Stomach (tissue), 8 donors: ENCODE measurements at regions not wholly inside any gene's neighbourhood (a gene's known extent, or its start where the extent isn't known, plus 50 kb on each side); places are given as distances from the start of the nearest gene placed in this dataset.

ENCODE experiments used
- DNase-seq, 2 donors: peaks; one replicate each; pipeline versions ENCODE4 v3.0.0 to v3.0.0-alpha.2; 2013 to 2019
- H3K27ac ChIP-seq, 5 donors: fragments of 200-600 bp in 4 of 5; sonication (generic) in 4 of 5; one replicate each; pipeline ENCODE4 v1.5.1; 2013 to 2019; ENCODE audit warnings: mild to moderate bottlenecking in 1 of 5, moderate library complexity in 1 of 5
- H3K27me3 ChIP-seq, 3 donors: fragments of 200-600 bp; sonication (generic); one replicate each; pipeline ENCODE4 v1.5.1; 2017 to 2019; ENCODE audit warnings: mixed run types in 1 of 3
- H3K36me3 ChIP-seq, 4 donors: fragments of 200-600 bp; sonication (generic); 1 replicate in 3 of 4; 2 replicates in 1 of 4; pipeline ENCODE4 v1.5.1; 2016 to 2019
- H3K4me1 ChIP-seq, 4 donors: fragments of 200-600 bp; sonication (generic); one replicate each; pipeline ENCODE4 v1.5.1; 2016 to 2019
- H3K4me3 ChIP-seq, 4 donors: fragments of 200-600 bp; sonication (generic) in 3 of 4; one replicate each; pipeline ENCODE4 v1.5.1; 2016 to 2019; ENCODE audit warnings: mild to moderate bottlenecking in 1 of 4
- H3K9me3 ChIP-seq, 4 donors: fragments of 200-600 bp; sonication (generic); one replicate each; pipeline ENCODE4 v1.5.1; 2016 to 2019
- EP300 ChIP-seq: sonication (generic); formaldehyde crosslinking; IDR thresholded peaks from one replicate; pipeline ENCODE4 v1.6.1; 2017; ENCODE audit warnings: antibody characterized with exemption
- POLR2A ChIP-seq, 4 donors: fragments of 450-650 bp; IDR thresholded peaks; one replicate each; pipeline ENCODE4 v1.6.1; 2016; ENCODE audit warnings: antibody characterized with exemption in 4 of 4, control low read depth in 2 of 4, mild to moderate bottlenecking in 1 of 4, moderate library complexity in 1 of 4
- POLR2AphosphoS5 ChIP-seq, 3 donors: sonication (generic); formaldehyde crosslinking; IDR thresholded peaks; one replicate each; pipeline ENCODE4 v1.6.1; 2016; ENCODE audit warnings: antibody characterized with exemption in 3 of 3
- WGBS, 5 donors: extraction: QIAGEN DNeasy Blood & Tissue Kit in 3 of 5; methylation state at CpG; one replicate each; pipeline versions ENCODE4 v1.1.5 to v1.1.7; 2013 to 2018; 5-methylcytosine and 5-hydroxymethylcytosine counted together
- intact Hi-C: fragments of 100-400 bp; cut with DNase I; formaldehyde crosslinking; loops from one replicate; pipeline ENCODE4 v1.15.1; 2023; ENCODE audit warnings: low total_unique reads
- TF ChIP-seq, protein P1 (sequence below), 7 experiments: fragments of 450-650 bp in 4 of 7; fragments of 200-600 bp in 3 of 7; sonication (generic) in 3 of 7; IDR thresholded peaks; one replicate each; pipeline ENCODE4 v1.5.1; 2016 to 2019; ENCODE audit warnings: antibody characterized with exemption in 7 of 7, control low read depth in 2 of 7, mild to moderate bottlenecking in 1 of 7
- donor health status: healthy with polysubstance abuse.
- donor health status: Bipolar disorder and iron deficiency.
- donor health status: healthy.

DNA sequence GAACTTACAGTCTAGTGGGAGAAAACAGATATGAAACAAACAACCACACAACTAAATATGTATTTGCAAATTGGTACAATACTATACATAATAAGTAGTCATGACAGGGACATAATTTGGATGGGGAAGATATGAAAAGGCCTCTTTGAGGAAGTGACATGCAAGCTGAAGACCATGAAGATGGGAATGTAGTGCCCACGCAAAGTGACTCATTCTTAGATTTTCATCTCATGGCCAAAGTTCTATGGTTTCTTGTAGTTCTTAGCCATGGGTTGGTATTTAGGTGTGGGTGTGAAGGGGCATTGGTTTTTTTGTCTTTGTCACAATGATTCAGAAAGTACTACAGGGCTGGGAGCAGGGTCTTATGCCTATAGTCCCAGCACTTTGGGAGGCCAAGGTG is 105.4 kb upstream of the FAM78B start:
- TF ChIP-seq EP300 (no peak), POLR2AphosphoS5 (IDR thresholded peaks at IDR 0.05) (no peak), POLR2A (IDR thresholded peaks at IDR 0.05) (no peak)
- TF ChIP-seq, protein P1, sequence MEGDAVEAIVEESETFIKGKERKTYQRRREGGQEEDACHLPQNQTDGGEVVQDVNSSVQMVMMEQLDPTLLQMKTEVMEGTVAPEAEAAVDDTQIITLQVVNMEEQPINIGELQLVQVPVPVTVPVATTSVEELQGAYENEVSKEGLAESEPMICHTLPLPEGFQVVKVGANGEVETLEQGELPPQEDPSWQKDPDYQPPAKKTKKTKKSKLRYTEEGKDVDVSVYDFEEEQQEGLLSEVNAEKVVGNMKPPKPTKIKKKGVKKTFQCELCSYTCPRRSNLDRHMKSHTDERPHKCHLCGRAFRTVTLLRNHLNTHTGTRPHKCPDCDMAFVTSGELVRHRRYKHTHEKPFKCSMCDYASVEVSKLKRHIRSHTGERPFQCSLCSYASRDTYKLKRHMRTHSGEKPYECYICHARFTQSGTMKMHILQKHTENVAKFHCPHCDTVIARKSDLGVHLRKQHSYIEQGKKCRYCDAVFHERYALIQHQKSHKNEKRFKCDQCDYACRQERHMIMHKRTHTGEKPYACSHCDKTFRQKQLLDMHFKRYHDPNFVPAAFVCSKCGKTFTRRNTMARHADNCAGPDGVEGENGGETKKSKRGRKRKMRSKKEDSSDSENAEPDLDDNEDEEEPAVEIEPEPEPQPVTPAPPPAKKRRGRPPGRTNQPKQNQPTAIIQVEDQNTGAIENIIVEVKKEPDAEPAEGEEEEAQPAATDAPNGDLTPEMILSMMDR (IDR thresholded peaks at IDR 0.05): no peak
- no peak for DNase-seq
- H3K9me3 ChIP-seq: peaks cover 0 to 10% (median 3%) of the 10 kb centered on the region in 4 donors
- H3K4me3 ChIP-seq: no peak overlapping the region
- intact Hi-C loops: no loop called here
- H3K4me1 ChIP-seq: no peaks in the 10 kb centered on the region
- 87 to 100% (median 95%) methylated on average over 1 of the region's 1 CpG for WGBS, 5 donors
- H3K27me3 ChIP-seq: no peaks in the 10 kb centered on the region
- H3K27ac ChIP-seq: no peak overlapping the region
- no peaks in the 10 kb centered on the region for H3K36me3 ChIP-seq

DNA sequence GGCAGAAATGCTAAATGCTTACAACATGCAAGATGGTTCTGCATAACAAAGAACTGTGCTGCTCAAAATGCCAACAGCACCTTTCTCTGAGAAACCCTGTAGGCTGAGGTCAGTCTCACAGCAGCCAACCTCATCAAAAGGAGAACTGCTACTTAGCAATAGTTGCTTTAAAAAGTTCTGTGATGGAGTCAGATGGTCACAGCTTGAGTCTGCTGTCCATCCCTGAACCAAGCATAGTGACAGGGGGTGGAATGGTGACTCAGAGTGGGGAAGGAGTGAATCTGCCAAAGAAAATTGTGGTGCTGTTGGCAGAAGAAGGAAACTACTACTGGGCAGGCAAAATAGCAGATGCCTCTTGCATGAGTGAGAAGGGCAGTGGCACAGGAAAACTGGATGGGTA is 106.0 kb upstream of the FAM78B start:
- Histone ChIP-seq H3K27me3 (no peaks in the 10 kb centered on the region), H3K36me3 (no peaks in the 10 kb centered on the region), H3K9me3 (peaks cover 0 to 10% (median 6%) of the 10 kb centered on the region in 4 donors), H3K4me3 (no peak overlapping the region), H3K4me1 (no peaks in the 10 kb centered on the region), H3K27ac (no peak overlapping the region)
- TF ChIP-seq EP300 (no peak), POLR2AphosphoS5 (IDR thresholded peaks at IDR 0.05) (no peak), POLR2A (IDR thresholded peaks at IDR 0.05) (no peak)
- TF ChIP-seq, protein P1 (IDR thresholded peaks at IDR 0.05): no peak
- no peak for DNase-seq
- intact Hi-C loops: no loop called here

DNA sequence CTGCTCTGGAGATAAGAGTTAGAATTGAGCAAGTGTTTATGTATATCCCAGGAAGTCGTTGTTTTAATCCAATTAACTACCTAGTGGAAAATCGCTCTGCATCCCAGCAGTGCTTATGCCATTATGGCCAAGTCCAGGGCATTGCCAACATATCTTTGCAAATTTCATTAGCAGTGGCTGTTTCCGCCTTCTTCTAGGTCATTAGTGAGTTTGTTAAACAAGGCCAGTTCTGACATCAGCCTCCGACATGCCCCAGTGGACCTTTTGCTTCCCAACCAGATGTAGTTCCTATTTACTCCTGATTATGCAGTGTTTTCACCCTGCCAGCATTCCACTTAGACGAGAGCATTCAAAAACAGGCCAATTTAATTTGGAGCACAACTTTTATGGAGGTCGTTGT is 106.8 kb upstream of the FAM78B start:
- Histone ChIP-seq H3K4me1 (no peaks in the 10 kb centered on the region), H3K36me3 (no peaks in the 10 kb centered on the region), H3K27me3 (no peaks in the 10 kb centered on the region), H3K4me3 (no peak overlapping the region), H3K9me3 (peaks cover 0 to 10% (median 8%) of the 10 kb centered on the region in 4 donors), H3K27ac (no peak overlapping the region)
- intact Hi-C loops: no loop called here
- TF ChIP-seq EP300: no peak
- TF ChIP-seq, protein P1 (IDR thresholded peaks at IDR 0.05): no peak
- no peak for TF ChIP-seq POLR2A (IDR thresholded peaks at IDR 0.05)
- TF ChIP-seq POLR2AphosphoS5 (IDR thresholded peaks at IDR 0.05): no peak
- peak in 1 of 2 donors; percentile 54 for DNase-seq
- 49 to 62% (median 55%) methylated on average over 6 of the region's 6 CpGs for WGBS, 5 donors

DNA sequence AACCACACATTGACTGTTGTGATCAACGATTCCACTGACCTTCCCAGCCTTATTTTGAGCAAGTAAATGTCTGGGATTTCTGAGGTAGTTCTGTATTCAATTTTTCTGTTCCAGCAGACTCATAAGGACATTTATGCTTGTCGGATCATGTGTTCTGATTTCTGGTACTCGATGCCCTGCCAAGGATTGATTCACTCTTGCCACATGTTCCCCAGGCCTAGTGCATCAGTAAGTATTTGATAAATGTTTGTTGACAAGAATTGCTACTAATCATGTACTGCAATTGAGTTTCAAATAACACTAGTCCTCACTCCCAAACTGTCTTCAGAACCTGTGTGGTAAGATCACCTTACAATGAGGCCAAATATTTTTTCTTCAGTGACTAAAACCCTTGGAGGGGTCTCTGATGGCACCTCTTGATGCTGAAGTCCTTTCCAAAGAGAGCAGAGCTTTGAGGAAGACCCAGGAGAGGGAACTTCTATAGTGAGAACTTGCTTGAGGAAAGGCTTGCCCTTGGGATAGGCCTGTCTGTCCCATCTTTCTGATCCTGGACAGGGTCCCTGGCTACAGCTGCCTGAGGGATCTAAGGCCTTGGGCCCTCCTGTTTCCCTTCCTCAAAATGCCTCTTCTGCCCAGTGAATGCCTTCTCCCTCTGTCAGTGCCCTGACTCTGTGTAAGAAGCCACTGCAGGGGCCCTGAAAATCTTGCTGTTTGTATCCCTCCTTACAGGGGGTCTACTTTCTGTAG is 115.8 kb upstream of the FAM78B start:
- no peak for DNase-seq
- H3K9me3 ChIP-seq: peaks cover 0 to 6% (median 0%) of the 10 kb centered on the region in 4 donors
- no peak overlapping the region for H3K4me3 ChIP-seq
- H3K27ac ChIP-seq: no peak overlapping the region
- no peaks in the 10 kb centered on the region for H3K27me3 ChIP-seq
- no peaks in the 10 kb centered on the region for H3K36me3 ChIP-seq
- no peak for TF ChIP-seq POLR2A (IDR thresholded peaks at IDR 0.05)
- TF ChIP-seq EP300: no peak
- TF ChIP-seq, protein P1 (IDR thresholded peaks at IDR 0.05): no peak
- TF ChIP-seq POLR2AphosphoS5 (IDR thresholded peaks at IDR 0.05): no peak
- WGBS, 5 donors: 48 to 70% (median 62%) methylated on average over 3 of the region's 3 CpGs
- H3K4me1 ChIP-seq: no peaks in the 10 kb centered on the region
- intact Hi-C loops: no loop called here
